GM12873 (cell line): ENCODE measurements at regions not wholly inside any gene's neighbourhood (a gene's known extent, or its start where the extent isn't known, plus 50 kb on each side); places are given as distances from the start of the nearest gene placed in this dataset.

ENCODE experiments used
- TF ChIP-seq, protein P1 (sequence below): IDR thresholded peaks from 2 replicates; pipeline ENCODE4 v1.5.1; 2012; ENCODE audit warnings: low read depth, mild to moderate bottlenecking, moderate library complexity, low read length, control low read depth; ENCODE audit not compliant: insufficient read depth; ENCODE audit errors: missing control alignments

DNA sequence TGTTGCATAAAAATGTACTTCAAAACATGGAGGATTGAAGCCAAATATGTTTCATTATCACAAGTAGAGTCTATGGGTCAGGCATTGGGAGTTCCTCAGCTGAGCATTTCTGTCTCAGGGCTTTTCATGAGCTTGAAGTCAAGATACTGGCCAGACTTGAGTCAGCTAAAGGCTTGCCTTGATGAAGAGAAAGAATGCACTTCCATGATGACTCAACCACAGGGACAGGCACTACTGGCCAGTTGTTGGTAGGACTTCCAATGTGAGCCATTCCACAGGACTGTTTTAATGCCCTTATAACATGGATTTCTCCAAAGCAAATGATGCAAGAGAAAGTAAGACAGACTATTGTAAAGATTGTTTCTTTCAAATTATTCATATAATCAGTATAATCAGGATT is 895.6 kb downstream of the RAB28 start:
- TF ChIP-seq, protein P1, sequence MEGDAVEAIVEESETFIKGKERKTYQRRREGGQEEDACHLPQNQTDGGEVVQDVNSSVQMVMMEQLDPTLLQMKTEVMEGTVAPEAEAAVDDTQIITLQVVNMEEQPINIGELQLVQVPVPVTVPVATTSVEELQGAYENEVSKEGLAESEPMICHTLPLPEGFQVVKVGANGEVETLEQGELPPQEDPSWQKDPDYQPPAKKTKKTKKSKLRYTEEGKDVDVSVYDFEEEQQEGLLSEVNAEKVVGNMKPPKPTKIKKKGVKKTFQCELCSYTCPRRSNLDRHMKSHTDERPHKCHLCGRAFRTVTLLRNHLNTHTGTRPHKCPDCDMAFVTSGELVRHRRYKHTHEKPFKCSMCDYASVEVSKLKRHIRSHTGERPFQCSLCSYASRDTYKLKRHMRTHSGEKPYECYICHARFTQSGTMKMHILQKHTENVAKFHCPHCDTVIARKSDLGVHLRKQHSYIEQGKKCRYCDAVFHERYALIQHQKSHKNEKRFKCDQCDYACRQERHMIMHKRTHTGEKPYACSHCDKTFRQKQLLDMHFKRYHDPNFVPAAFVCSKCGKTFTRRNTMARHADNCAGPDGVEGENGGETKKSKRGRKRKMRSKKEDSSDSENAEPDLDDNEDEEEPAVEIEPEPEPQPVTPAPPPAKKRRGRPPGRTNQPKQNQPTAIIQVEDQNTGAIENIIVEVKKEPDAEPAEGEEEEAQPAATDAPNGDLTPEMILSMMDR, result no peak

DNA sequence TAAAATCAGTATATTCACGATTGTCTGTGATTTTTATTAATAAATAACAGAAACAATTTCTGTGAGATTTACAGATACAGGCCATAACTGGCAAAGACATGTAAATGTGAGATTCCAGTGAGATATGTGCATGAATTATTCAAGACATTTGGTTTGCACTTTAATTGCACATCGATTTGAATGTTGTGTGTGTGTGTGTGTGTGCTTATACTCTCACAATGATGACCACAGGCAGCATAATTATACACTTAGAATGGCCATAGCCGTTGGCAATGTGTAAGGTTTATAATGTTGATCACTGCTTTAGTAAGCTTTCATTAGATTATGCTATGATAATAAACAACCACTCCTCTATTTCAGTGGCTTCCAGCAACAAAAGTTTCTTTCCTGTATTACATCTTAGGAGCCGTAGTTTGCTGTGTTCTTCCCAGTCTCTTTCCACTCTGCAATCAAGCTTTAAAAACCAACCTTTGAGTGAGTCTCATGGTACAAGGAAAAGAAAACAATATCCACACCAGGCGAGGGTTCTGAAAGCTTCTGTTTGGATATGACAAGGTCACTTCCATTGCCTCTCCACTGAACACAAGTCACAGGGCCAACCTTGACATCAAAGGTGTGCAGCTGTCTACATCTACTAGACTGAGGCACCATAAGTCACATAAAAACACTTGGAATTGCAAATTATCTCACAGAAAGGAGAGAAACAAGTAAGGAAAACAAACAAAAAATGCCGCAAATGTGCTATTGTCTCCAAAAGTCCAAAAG is 897.7 kb downstream of the RAB28 start:
- TF ChIP-seq, protein P1, result no peak

DNA sequence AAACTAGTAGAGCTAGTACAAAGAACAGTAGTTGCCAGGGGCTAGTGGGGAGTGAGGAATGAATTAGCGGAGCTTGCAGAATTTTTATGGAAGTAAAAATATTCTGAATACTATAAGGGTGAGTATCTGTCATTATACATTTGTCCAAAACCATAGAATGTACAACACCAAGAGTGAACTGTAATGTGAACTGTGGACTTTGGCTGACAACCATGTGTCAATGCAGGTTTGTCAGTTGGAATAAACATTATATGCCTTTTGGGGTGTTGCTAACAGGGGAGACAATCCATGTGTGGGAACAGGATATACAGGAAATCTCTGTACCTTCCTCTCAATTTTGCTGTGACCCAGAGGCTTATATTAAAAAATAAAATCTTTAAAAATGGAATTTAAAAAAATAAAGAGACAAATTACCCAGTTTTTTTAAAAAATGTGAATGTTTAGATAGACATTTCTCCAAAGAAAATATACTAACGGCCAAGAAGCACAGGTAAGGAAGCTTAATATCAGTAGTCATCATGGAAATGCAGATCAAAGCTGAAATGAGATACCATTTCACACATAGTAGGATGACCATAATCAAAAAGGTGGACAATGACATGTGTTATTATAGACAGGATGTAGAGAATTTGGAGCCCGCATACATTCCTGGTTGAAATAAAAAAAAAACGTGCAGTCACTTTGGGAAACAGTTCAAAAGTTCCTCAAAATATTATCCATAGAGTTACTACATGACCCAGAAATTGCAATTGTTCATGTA is 899.8 kb downstream of the RAB28 start:
- TF ChIP-seq, protein P1, result no peak

DNA sequence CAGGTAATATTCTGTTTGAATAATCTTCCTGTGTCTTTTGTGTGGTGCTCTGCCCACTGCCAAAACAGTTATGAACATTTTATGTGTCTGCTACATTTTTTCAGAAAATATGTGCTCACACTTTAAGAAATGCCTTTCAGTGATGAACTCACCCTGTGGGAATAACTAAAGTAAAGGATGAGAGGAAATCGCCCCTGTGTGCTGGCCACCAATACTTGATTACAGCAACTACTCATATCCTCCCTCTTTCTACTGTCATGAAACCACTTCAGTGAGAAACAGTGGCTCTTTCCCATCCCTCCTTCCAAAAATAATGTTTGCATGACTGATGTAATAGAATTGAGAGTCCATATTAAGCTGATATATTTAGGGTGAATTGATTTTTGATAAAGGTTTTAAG is 900.9 kb downstream of the RAB28 start:
- TF ChIP-seq, protein P1, result no peak

DNA sequence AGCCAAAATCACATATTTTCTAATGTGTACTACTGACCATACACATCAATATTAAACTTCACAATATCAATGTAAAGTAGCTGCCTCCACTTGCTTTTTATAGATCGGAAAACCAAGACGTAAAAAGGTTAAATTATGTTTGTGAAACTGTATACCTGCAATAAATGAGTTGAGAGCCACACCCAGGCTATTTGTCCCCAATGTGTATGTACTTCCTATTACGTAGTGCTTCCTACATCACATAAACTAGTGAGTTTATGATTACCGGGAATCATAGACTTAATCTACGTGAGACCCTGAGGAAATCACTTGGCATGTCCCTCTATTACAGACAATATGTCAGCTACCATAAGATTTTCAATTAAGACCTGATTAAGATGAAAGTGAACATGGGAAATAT is 903.4 kb downstream of the RAB28 start:
- TF ChIP-seq, protein P1, result no peak

DNA sequence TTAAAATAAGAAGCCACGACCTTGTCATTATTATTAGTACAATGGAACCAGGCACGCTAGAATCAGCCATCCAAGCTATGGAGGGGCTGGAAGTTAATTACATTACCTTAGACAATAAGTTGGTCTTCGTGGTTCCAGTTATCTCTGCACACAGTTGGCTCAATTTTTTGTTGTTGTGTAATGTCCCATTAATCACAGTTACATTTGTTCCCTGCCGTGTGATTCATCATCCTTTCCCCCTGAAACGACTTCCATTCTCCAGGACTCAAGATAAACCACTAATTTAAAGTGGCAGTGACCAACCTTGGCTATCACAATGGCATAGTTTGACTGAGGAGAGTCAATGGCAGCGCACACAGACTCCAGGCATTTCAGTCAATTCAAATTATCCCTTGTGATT is 905.0 kb downstream of the RAB28 start:
- TF ChIP-seq, protein P1, result no peak

DNA sequence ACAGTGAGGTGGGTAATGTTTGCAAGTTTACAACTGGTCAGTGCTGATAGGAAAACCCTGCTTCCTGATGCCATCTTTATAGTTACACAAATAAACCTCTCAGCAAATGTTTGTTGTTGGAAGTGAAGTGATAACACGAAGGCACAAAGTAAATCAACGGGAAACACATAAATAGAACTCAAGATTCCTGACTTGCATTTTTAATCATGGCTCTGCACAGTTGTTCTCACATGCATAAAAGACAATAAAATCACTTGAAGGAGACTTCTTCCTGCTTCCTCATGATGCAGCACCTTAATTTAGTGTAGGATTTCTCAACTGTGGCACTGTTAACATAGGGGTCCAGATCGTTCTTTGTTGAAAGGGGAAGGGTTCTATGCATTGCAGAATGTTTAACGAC is 907.7 kb downstream of the RAB28 start:
- TF ChIP-seq, protein P1, result no peak
